ENCODE measurements at regions not wholly inside any gene's neighbourhood (a gene's known extent, or its start where the extent isn't known, plus 50 kb on each side); places are given as distances from the start of the nearest gene placed in this dataset.

GRCh38 chr14:94921456-94921855 lies 151.5 kb upstream of the GSC start:
- H3K4me3 ChIP-seq, result no peak overlapping the region
- no peaks in the 10 kb centered on the region for H3K27me3 ChIP-seq
- intact Hi-C loops (cut with DNase I; ENCODE audit: low total_unique reads), result no loop called here
- peaks cover 0 to 11% (median 0%) of the 10 kb centered on the region in 4 donors for H3K4me1 ChIP-seq
- no peak for DNase-seq
- no peaks in the 10 kb centered on the region for H3K36me3 ChIP-seq
- no peak overlapping the region for H3K27ac ChIP-seq
- no peak for TF ChIP-seq CTCF (IDR thresholded peaks at IDR 0.05)
- H3K9me3 ChIP-seq, result no peaks in the 10 kb centered on the region

- DNase-seq, result no peak
- H3K27ac ChIP-seq, result no peak overlapping the region
- H3K27me3 ChIP-seq, result no peaks in the 10 kb centered on the region
- peaks cover 0 to 11% (median 0%) of the 10 kb centered on the region in 4 donors for H3K4me1 ChIP-seq
- no peaks in the 10 kb centered on the region for H3K9me3 ChIP-seq
- intact Hi-C loops (cut with DNase I; ENCODE audit: low total_unique reads), result no loop called here
- no peak overlapping the region for H3K4me3 ChIP-seq
- no peak for TF ChIP-seq CTCF (IDR thresholded peaks at IDR 0.05)
- H3K36me3 ChIP-seq, result no peaks in the 10 kb centered on the region
Observed at GRCh38 chr14:94919896-94920295, 150.0 kb upstream of the GSC start.

DNA sequence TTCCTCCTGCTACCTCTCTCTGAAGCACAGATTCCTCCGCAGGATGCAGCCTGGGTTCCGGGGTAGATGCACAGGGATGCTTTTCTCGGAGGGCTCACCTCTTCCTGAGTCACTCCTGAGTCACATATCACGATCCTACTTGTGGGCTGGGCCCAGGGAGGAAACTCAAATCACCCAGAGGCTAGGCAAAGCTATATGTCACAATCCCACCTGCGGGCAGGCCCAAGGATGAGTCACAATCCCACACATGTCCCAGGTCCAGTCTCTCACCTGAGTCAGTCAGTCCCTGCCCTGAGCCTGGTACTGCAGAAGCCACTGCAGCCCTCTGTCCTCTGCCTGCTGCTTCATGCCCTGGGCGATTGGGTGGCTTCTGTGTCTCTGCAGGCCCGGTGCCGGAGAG lies 149.0 kb upstream of the GSC start:
- H3K9me3 ChIP-seq, result no peaks in the 10 kb centered on the region
- H3K27ac ChIP-seq, result no peak overlapping the region
- no peaks in the 10 kb centered on the region for H3K27me3 ChIP-seq
- TF ChIP-seq CTCF (IDR thresholded peaks at IDR 0.05), result no peak
- H3K4me1 ChIP-seq, result peaks cover 0 to 11% (median 0%) of the 10 kb centered on the region in 4 donors
- no peaks in the 10 kb centered on the region for H3K36me3 ChIP-seq
- intact Hi-C loops (cut with DNase I; ENCODE audit: low total_unique reads), result no loop called here
- DNase-seq, result no peak
- no peak overlapping the region for H3K4me3 ChIP-seq

DNA sequence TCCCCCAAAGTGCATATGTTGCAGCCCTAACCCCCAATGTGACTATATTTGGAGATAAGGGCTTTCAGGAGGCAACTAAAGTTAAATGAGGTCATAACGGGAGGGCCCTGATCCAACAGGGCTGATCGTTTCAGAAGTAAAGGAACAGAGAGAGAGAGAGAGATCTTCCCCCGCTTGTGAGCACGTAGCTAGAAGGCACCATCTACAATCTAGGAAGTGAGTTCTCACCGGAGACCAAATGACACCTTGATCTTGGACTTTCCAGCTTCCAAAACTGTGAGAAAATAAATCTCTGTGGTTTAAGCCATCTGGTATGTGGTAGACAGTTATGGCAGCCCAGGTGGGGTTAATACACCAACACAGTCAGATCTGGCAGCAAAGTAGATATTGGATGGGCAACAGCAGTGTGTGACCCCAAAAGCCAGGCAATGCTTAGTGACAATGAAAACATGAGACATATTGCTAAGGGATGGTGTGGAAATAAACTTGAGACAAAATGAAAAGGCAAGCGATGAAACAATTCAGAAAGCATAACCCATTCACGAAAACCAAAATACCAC lies 147.2 kb upstream of the GSC start:
- Histone ChIP-seq H3K27ac (no peak overlapping the region), H3K36me3 (no peaks in the 10 kb centered on the region), H3K4me3 (no peak overlapping the region), H3K27me3 (no peaks in the 10 kb centered on the region), H3K4me1 (peaks cover 0 to 7% (median 0%) of the 10 kb centered on the region in 4 donors), H3K9me3 (peaks cover 0 to 5% (median 0%) of the 10 kb centered on the region in 3 donors)
- TF ChIP-seq CTCF (IDR thresholded peaks at IDR 0.05), result no peak
- DNase-seq, result no peak
- intact Hi-C loops (cut with DNase I; ENCODE audit: low total_unique reads), result no loop called here

DNA sequence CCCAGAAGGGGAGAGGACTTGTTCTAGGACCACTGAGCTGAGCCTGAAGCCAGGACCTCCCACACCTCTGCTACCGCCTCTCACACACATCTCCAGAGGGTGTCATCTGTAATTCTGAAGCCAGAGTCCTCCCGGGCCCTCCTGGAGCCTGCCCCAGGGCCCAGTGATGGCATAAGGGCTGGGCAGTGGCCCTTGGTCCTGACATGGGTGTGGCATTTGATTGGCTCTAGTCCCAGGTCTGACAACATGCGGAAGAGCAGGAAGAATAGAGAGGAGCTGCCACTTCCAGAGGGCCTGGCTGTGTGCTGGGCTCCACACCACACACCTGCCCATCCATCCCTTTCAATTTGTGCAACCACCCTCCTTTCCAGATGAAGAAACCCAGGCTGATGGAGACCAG lies 144.3 kb upstream of the GSC start:
- Histone ChIP-seq H3K27me3 (no peaks in the 10 kb centered on the region), H3K4me3 (no peak overlapping the region), H3K9me3 (peaks cover 0 to 5% (median 3%) of the 10 kb centered on the region in 3 donors), H3K27ac (no peak overlapping the region), H3K36me3 (no peaks in the 10 kb centered on the region), H3K4me1 (no peaks in the 10 kb centered on the region)
- intact Hi-C loops (cut with DNase I; ENCODE audit: low total_unique reads), result no loop called here
- no peak for DNase-seq
- TF ChIP-seq CTCF (IDR thresholded peaks at IDR 0.05), result no peak

All from tibial artery (tissue), 4 donors.